GM12891 (cell line): ENCODE measurements at regions not wholly inside any gene's neighbourhood (a gene's known extent, or its start where the extent isn't known, plus 50 kb on each side); places are given as distances from the start of the nearest gene placed in this dataset.

ENCODE experiments used
- DNase-seq: peaks from one replicate; pipeline ENCODE4 v3.0.0; 2011; ENCODE audit warnings: low spot score; ENCODE audit not compliant: insufficient read length
- FAIRE-seq: peaks from 2 replicates; lab custom pipeline; 2011; peaks lifted over from hg19 to GRCh38; lab: Jason Lieb, UNC
- PAX5 ChIP-seq: IDR thresholded peaks from 2 replicates; pipeline ENCODE4 v1.6.1; 2011; ENCODE audit warnings: low read length, moderate library complexity, mild to moderate bottlenecking; ENCODE audit not compliant: insufficient read depth, severe bottlenecking
- POLR2A ChIP-seq: IDR thresholded peaks from 2 replicates; pipeline ENCODE4 v1.6.1; 2011; ENCODE audit warnings: low read depth, low read length, control low read depth
- POLR2AphosphoS5 ChIP-seq: IDR thresholded peaks from 2 replicates; pipeline ENCODE4 v1.6.1; 2011; ENCODE audit warnings: low read depth, low read length, control low read depth
- POU2F2 ChIP-seq: IDR thresholded peaks from 2 replicates; pipeline ENCODE4 v1.6.1; 2011; ENCODE audit warnings: low read depth, mild to moderate bottlenecking, control low read depth, low read length, moderate library complexity
- SPI1 ChIP-seq: IDR thresholded peaks from 2 replicates; pipeline ENCODE4 v1.6.1; 2011; ENCODE audit warnings: low read depth, low read length, control low read depth
- TAF1 ChIP-seq: IDR thresholded peaks from 2 replicates; pipeline ENCODE4 v1.6.1; 2011; ENCODE audit warnings: low read depth, low read length, control low read depth

DNA sequence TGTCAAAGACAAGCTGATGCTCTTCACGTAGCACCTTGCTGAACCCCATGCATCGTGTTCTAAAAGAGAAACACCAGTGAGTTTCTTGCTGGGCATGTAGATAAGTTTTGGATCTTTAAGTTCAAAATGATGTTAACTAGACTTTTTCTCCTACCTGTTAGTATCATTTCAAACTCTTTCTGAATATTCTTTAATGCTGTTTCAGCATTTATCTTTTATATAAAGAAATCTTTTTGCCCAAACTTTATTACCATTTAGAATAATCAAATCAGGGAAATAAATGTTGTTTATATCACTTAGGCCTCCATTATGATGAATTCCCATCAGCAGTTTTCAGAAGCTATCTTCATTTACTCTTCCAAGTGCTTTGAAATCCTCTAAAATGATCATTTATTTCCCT lies 542.8 kb downstream of the CDH10 start:
- no peak for FAIRE-seq
- TF ChIP-seq TAF1 (no peak), PAX5 (no peak), POLR2A (no peak), SPI1 (no peak), POU2F2 (no peak), POLR2AphosphoS5 (no peak)
- no peak for DNase-seq

DNA sequence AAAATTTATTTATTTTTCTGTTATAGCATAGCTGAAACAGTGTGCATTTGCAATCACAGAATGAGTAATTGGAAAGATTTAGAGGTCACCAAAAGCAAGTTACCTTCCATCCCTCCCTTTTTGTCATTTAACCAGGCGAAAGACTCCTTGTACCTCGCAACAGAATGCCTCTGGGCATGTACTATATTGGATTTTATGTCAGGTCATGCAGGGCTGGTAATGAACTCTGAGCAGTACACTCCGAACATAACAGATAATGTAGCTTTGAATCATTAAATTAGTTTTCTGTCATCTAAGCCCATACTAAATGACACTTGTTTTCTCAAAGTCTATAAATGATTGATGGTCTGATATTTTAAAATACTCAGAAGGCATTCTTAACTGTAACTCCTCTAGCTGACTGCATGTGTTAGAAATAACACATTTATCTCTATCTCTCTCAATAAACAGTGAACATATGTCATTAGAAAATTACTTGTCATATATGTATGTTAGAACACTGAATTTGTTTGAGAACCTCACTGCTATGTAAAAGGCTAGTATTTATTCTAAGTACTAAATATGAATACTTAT lies 541.2 kb downstream of the CDH10 start:
- DNase-seq: no peak
- no peak for FAIRE-seq
- TF ChIP-seq SPI1: no peak

DNA sequence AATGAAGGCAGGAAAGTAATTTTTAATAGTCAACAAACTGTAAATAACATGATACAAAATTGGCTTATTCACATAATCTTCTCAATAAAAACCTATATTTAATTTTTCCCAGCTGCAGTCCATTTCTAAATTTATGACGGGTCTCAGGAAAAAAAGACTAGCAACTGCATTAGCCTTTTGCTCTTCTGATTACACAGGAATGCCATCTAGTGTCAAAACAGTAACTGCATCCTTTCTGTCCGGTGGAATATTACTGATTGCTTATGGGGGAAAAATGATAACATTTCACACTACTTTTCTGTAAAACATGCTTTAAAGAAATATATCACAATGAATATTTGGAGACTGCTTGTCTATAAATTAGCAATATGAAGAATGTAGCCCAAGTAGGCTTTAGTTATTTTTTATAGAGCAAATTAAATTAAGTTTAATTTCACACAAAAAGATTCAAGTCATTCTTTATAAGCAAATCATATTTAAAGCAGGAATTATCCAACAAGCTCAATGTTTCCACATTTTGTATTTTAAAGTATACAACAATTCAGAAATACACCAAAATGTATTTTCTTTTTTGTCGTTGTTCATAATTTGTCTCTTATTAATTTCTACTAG lies 534.7 kb downstream of the CDH10 start:
- TF ChIP-seq POLR2A (no peak), POU2F2 (no peak), PAX5 (no peak), POLR2AphosphoS5 (no peak), TAF1 (no peak), SPI1 (no peak)
- DNase-seq (no peak), FAIRE-seq (no peak)

DNA sequence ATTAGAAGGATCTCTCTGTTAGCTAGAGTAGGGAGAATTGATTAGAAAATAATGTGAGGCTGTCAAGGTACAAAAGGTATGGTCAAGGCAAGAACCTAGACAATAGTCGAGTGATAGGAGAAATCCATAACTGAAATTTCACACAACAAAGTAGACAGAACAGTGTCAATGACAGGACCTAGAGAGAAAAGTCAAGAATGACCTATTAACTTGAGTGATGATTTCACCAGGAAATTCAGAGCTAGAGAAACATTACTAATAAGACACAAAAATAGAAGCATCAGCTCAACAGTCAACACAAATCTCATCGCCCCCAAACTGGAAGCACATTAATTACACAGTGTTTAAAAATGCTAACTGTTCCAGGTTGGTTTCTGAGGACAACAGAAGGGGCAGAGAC lies 532.4 kb downstream of the CDH10 start:
- FAIRE-seq: no peak
- DNase-seq: no peak
- TF ChIP-seq POLR2A: no peak
- no peak for TF ChIP-seq POU2F2
- no peak for TF ChIP-seq PAX5
- TF ChIP-seq TAF1: no peak
- no peak for TF ChIP-seq SPI1
- no peak for TF ChIP-seq POLR2AphosphoS5

DNA sequence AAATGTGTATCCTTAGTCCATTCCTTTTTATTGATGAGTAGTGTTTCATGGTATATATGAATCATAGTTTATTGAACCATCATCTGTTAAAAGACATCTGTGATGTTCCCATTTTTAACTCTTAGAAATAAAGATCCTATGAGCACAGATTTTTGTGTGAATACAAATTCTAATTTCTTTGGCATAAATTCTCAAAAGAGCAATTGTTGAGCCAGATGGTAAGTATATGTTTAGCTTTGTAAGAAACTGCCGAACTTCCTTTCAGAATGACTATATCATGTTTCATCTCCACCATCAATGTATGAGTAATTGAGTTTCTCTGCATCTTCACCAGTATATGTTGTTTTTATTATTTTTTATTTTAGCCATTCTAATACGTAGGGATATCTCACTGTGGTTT lies 526.4 kb downstream of the CDH10 start:
- no peak for TF ChIP-seq SPI1
- TF ChIP-seq TAF1: no peak
- no peak for TF ChIP-seq POU2F2
- TF ChIP-seq PAX5: no peak
- TF ChIP-seq POLR2A: no peak
- no peak for TF ChIP-seq POLR2AphosphoS5
- FAIRE-seq: no peak

DNA sequence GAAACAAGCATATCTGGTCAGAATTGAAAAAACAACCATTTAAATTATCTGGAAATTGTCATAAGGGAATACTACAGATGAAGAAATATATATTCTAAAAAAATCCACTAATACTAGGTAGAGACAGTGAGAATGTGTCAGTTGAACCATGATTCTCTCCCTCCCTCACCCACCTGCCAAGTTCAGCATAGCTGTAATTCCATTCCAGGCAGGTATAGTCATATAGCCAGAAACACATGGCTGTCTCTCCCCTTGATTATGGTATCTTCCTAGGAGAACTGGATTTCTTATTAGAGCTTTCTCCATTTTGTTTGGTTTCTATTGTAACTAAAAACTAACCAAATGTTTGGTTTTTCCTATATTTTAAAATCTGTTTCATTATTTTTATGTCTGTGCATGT lies 509.2 kb downstream of the CDH10 start:
- FAIRE-seq: no peak
- TF ChIP-seq POLR2A: no peak
- TF ChIP-seq POLR2AphosphoS5: no peak
- no peak for TF ChIP-seq SPI1
- no peak for TF ChIP-seq POU2F2
- TF ChIP-seq TAF1: no peak
- TF ChIP-seq PAX5: no peak
- DNase-seq: no peak

More for the DNA sequence above, 526.4 kb downstream of the CDH10 start:
- no peak for DNase-seq

DNA sequence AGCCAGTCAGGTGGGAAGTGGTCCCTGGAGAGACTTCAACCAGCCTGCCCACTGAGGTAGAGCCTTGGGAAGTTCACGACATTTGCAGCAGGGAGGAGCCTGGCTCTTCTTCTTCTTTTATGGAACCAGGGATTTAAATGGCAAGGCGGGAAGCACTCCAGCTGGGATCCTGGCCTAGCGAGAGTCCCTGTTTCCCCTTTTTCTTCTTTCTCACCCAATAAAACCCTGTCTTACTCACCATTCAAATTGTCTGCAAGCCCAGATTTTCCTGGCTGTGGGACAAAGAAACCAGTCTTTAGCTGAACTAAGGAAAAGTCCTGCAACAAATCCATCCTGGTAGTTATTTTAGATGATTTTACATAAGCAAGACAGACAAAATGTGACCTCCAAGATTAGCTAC lies 503.7 kb downstream of the CDH10 start:
- DNase-seq (no peak), FAIRE-seq (no peak)
- TF ChIP-seq POLR2AphosphoS5 (no peak), PAX5 (no peak), POU2F2 (no peak), SPI1 (no peak), POLR2A (no peak), TAF1 (no peak)

DNA sequence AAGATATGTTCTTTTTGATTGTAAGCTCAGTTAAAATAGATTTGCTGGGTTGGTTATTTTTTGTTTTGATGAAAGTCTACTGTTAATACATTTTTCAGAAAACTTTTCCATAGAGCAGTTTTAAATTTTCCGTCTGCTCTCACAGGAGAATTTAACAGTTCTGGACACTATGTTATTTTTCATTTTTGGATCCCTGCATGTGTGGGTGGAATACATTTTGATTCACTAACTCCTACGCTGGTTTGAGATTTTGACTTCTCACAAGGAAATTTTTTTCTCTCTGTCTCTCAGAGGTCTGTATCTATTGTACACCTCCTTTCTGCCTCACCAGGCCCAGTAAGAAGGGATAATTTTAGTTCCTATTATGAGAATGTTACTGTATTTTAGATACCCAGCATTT lies 502.4 kb downstream of the CDH10 start:
- TF ChIP-seq SPI1 (no peak), POLR2AphosphoS5 (no peak), POLR2A (no peak), POU2F2 (no peak), TAF1 (no peak), PAX5 (no peak)
- FAIRE-seq (no peak), DNase-seq (no peak)

DNA sequence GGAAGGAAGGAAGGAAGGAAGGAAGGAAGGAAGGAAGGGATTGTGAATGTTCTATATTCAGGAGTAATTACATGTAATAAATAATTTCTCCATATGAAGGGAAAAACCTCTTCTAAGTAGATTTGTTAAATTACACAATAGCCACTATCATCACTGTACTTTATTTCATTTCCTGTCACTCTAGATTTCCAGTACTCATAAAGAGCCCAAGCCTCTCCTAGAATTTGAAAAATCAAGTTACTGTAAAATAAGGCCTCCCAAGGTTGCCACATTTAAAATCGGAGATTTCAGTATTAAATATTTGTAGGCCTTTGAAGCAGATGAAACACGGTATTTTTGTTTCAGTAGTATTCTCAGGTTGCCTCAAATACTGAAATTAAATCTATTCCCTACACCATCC lies 499.0 kb downstream of the CDH10 start:
- no peak for TF ChIP-seq PAX5
- TF ChIP-seq POU2F2: no peak
- no peak for TF ChIP-seq TAF1
- no peak for TF ChIP-seq POLR2A
- TF ChIP-seq POLR2AphosphoS5: no peak
- TF ChIP-seq SPI1: no peak
- no peak for DNase-seq

DNA sequence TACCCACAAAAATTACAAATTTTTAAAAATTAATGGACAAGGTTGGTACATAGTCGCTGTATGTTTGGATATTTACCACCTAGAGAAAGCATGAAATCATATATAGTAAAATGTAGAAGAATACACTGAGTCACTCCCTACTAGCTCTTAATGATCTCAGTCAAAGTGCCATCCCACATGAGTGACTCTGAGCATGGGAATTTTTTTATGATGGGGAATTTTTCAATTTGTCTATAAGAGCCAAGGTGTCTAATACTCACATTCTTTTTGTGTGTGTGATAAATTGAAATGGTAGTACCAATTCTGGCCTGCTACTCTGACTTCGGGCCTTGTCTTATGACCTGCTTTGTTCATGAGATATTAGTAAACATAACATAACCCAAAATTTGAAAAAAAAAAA lies 483.2 kb downstream of the CDH10 start:
- TF ChIP-seq TAF1: no peak
- no peak for TF ChIP-seq PAX5
- TF ChIP-seq SPI1: no peak
- TF ChIP-seq POU2F2: no peak
- DNase-seq (no peak), FAIRE-seq (no peak)

More for the DNA sequence above, 499.0 kb downstream of the CDH10 start:
- FAIRE-seq: no peak

DNA sequence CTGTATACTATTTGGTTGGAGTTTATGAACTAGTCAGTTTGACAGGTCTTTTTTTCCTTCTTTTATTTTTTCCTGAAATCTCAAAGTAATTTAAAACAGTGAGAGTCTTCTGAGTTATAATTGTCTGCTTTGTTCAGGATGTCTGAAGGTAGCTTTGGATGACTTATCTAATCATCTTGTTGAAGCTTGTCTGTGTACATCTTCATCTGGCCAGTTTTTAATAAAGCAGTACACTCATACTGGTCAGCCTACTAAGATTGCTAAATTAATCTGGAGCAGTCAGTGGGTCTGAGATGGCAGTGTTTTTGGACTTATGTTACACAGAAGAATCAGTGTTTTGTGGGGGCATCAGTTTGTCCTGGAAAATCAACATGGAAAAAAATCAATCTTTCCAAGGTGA lies 482.4 kb downstream of the CDH10 start:
- DNase-seq (no peak), FAIRE-seq (no peak)
- TF ChIP-seq POLR2A (no peak), PAX5 (no peak), TAF1 (no peak), SPI1 (no peak), POU2F2 (no peak), POLR2AphosphoS5 (no peak)
